HG02623 (cell line): ENCODE measurements at regions not wholly inside any gene's neighbourhood (a gene's known extent, or its start where the extent isn't known, plus 50 kb on each side); places are given as distances from the start of the nearest gene placed in this dataset.

ENCODE experiments used
- ATAC-seq: cut with Tn5 transposase; IDR thresholded peaks from one replicate; pipeline ENCODE4 v1.9.1; 2021; ENCODE audit warnings: moderate library complexity; ENCODE audit not compliant: unreplicated experiment

GRCh38 chr18:78511666-78512601, 467.7 kb upstream of the SALL3 start:
- no peak for ATAC-seq

GRCh38 chr18:78514910-78515670, 464.5 kb upstream of the SALL3 start:
- ATAC-seq, result no peak

- no peak for ATAC-seq
Measured at GRCh38 chr18:78517328-78517727, 462.3 kb upstream of the SALL3 start.

GRCh38 chr18:78517973-78518372, 461.6 kb upstream of the SALL3 start:
- no peak for ATAC-seq

- ATAC-seq, result no peak
Measured at GRCh38 chr18:78518805-78519204, 460.8 kb upstream of the SALL3 start.

GRCh38 chr18:78519394-78520062, 460.1 kb upstream of the SALL3 start:
- no peak for ATAC-seq

- ATAC-seq, result no peak
Measured at GRCh38 chr18:78521136-78521535, 458.5 kb upstream of the SALL3 start.

GRCh38 chr18:78521744-78522143, 457.9 kb upstream of the SALL3 start:
- ATAC-seq, result no peak

GRCh38 chr18:78522507-78522906, 457.1 kb upstream of the SALL3 start:
- no peak for ATAC-seq

- no peak for ATAC-seq
Measured at GRCh38 chr18:78523850-78524249, 455.8 kb upstream of the SALL3 start.

- no peak for ATAC-seq
Measured at GRCh38 chr18:78525366-78526111, 454.1 kb upstream of the SALL3 start.

GRCh38 chr18:78526275-78526674, 453.3 kb upstream of the SALL3 start:
- no peak for ATAC-seq

- ATAC-seq, result no peak
Measured at GRCh38 chr18:78526923-78527711, 452.5 kb upstream of the SALL3 start.

GRCh38 chr18:78527984-78528383, 451.6 kb upstream of the SALL3 start:
- no peak for ATAC-seq

- ATAC-seq, result no peak
Measured at GRCh38 chr18:78528411-78529258, 451.0 kb upstream of the SALL3 start.

GRCh38 chr18:78531637-78532036, 448.0 kb upstream of the SALL3 start:
- no peak for ATAC-seq

- no peak for ATAC-seq
Measured at GRCh38 chr18:78538669-78539440, 440.8 kb upstream of the SALL3 start.
